ENCODE measurements at regions not wholly inside any gene's neighbourhood (a gene's known extent, or its start where the extent isn't known, plus 50 kb on each side); places are given as distances from the start of the nearest gene placed in this dataset.

DNA sequence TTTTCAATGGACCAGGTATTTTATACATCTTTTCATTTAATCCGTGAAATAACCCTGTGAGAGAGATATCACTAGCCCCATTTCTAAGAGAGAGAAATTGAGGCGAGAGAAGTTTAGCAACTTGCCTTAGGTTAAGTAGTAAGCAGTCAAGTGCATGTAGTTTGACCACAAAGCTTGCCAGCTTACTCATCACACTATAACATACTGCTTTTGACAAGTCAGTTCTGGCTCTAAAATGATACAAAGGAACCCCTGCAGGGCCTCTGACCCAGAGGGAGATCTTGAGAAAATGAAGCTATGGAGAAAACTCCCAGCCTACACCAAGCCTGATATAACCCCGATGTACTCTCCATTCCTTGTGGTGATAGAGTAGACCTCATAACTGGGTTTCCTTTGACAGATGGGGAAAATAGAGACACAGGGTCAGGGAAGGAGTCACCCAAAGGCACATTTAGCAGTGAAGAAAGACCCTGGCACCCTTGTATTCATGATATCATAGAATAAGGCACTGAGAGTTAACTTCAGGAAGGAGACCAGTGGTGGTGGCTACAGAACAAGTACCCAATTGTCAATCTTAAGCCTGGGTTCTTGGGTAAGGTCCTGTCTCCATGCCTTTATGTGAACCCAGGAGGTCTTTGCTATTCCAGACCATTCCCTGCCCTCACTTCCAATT is 60.2 kb upstream of the MSN start:
- Histone ChIP-seq H3K9me1 (ENCODE audit: control insufficient read depth, extremely low read depth, insufficient read depth, low read length) (no peaks in the 10 kb centered on the region), H3K4me3 (ENCODE audit: control insufficient read depth in 2 of 3, extremely low read depth in 1 of 3, insufficient read depth in 2 of 3, low read depth in 1 of 3, low read length in 3 of 3) (no peak overlapping the region), H4K20me1 (ENCODE audit: control insufficient read depth, extremely low read depth, insufficient read depth, low read length) (no peaks in the 10 kb centered on the region), H3K79me2 (ENCODE audit: control insufficient read depth, insufficient read depth, low read length) (no peaks in the 10 kb centered on the region), H2AFZ (ENCODE audit: control insufficient read depth, low read length) (no peak overlapping the region), H3K9ac (ENCODE audit: control insufficient read depth, extremely low read depth, insufficient read depth, low read length) (no peak overlapping the region), H3K27me3 (ENCODE audit: control insufficient read depth, extremely low read depth, insufficient read depth, low read length) (no peaks in the 10 kb centered on the region), H3K4me1 (ENCODE audit: control insufficient read depth, extremely low read depth, insufficient read depth, low read length) (peaks cover 26% of the 10 kb centered on the region), H3K36me3 (ENCODE audit: control insufficient read depth in 2 of 2, extremely low read depth in 1 of 2, insufficient read depth in 2 of 2, low read length in 2 of 2) (no peaks in the 10 kb centered on the region), H3K4me2 (ENCODE audit: control insufficient read depth, extremely low read depth, insufficient read depth, low read depth, low read length) (peak overlapping the region; percentile 14), H3K27ac (ENCODE audit: control insufficient read depth, insufficient read depth, low read length) (peak overlapping the region; percentile 5), H3K9me3 (ENCODE audit: control insufficient read depth, low read depth, low read length) (no peaks in the 10 kb centered on the region)
- TF ChIP-seq, protein P1, sequence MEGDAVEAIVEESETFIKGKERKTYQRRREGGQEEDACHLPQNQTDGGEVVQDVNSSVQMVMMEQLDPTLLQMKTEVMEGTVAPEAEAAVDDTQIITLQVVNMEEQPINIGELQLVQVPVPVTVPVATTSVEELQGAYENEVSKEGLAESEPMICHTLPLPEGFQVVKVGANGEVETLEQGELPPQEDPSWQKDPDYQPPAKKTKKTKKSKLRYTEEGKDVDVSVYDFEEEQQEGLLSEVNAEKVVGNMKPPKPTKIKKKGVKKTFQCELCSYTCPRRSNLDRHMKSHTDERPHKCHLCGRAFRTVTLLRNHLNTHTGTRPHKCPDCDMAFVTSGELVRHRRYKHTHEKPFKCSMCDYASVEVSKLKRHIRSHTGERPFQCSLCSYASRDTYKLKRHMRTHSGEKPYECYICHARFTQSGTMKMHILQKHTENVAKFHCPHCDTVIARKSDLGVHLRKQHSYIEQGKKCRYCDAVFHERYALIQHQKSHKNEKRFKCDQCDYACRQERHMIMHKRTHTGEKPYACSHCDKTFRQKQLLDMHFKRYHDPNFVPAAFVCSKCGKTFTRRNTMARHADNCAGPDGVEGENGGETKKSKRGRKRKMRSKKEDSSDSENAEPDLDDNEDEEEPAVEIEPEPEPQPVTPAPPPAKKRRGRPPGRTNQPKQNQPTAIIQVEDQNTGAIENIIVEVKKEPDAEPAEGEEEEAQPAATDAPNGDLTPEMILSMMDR (optimal IDR thresholded peaks at IDR 0.05 in 1 of 3, IDR thresholded peaks at IDR 0.05 in 1 of 3, conservative IDR thresholded peaks at IDR 0.05 in 1 of 3; ENCODE audit: extremely low read depth in 1 of 3, insufficient read depth in 2 of 3, low read length in 3 of 3) = no peak
- no peak for TF ChIP-seq EZH2 (IDR thresholded peaks at IDR 0.05; ENCODE audit: low read length)
- dilution Hi-C loops (cut with MboI; ENCODE audit: extremely low pct_ligation_motif_present, low sequenced_read_pairs) = no loop called here
- FAIRE-seq = peak; percentile 81
- no peak for DNase-seq (ENCODE audit: low read depth, low spot score)

GRCh38 chrX:65602221-65602560 is 65.3 kb upstream of the MSN start:
- Histone ChIP-seq H4K20me1 (ENCODE audit: control insufficient read depth, extremely low read depth, insufficient read depth, low read length) (no peaks in the 10 kb centered on the region), H3K36me3 (ENCODE audit: control insufficient read depth in 2 of 2, extremely low read depth in 1 of 2, insufficient read depth in 2 of 2, low read length in 2 of 2) (no peaks in the 10 kb centered on the region), H3K27me3 (ENCODE audit: control insufficient read depth, extremely low read depth, insufficient read depth, low read length) (no peaks in the 10 kb centered on the region), H2AFZ (ENCODE audit: control insufficient read depth, low read length) (no peak overlapping the region), H3K9me3 (ENCODE audit: control insufficient read depth, low read depth, low read length) (no peaks in the 10 kb centered on the region), H3K27ac (ENCODE audit: control insufficient read depth, insufficient read depth, low read length) (no peak overlapping the region), H3K9ac (ENCODE audit: control insufficient read depth, extremely low read depth, insufficient read depth, low read length) (no peak overlapping the region), H3K4me3 (ENCODE audit: control insufficient read depth in 2 of 3, extremely low read depth in 1 of 3, insufficient read depth in 2 of 3, low read depth in 1 of 3, low read length in 3 of 3) (no peak overlapping the region), H3K79me2 (ENCODE audit: control insufficient read depth, insufficient read depth, low read length) (no peaks in the 10 kb centered on the region), H3K9me1 (ENCODE audit: control insufficient read depth, extremely low read depth, insufficient read depth, low read length) (no peaks in the 10 kb centered on the region), H3K4me1 (ENCODE audit: control insufficient read depth, extremely low read depth, insufficient read depth, low read length) (peaks cover 9% of the 10 kb centered on the region), H3K4me2 (ENCODE audit: control insufficient read depth, extremely low read depth, insufficient read depth, low read depth, low read length) (no peak overlapping the region)
- no peak for TF ChIP-seq EZH2 (IDR thresholded peaks at IDR 0.05; ENCODE audit: low read length)
- TF ChIP-seq, protein P1 (optimal IDR thresholded peaks at IDR 0.05 in 1 of 3, IDR thresholded peaks at IDR 0.05 in 1 of 3, conservative IDR thresholded peaks at IDR 0.05 in 1 of 3; ENCODE audit: extremely low read depth in 1 of 3, insufficient read depth in 2 of 3, low read length in 3 of 3) = no peak
- dilution Hi-C loops (cut with MboI; ENCODE audit: extremely low pct_ligation_motif_present, low sequenced_read_pairs) = no loop called here
- FAIRE-seq (no peak), DNase-seq (ENCODE audit: low read depth, low spot score) (no peak)
